ENCODE measurements at regions not wholly inside any gene's neighbourhood (a gene's known extent, or its start where the extent isn't known, plus 50 kb on each side); places are given as distances from the start of the nearest gene placed in this dataset.

DNA sequence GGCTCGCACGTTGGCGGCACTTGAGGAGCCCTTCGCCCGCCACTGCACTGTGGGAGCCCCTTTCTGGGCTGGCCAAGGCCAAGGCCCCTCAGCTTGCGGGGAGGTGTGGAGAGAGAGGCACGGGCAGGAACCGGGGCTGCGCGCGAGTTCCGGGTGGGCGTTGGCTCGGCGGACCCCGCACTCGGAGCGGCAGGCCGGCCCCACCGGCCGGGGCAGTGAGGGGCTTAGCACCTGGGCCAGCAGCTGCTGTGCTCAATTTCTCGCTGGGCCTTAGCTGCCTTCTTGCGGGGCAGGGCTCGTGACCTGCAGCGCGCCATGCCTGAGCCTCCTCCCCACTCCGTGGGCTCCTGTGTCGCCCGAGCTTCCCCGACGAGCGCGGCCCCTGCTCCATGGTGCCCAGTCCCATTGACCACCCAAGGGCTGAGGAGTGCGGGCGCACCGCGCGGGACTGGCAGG, 71.6 kb upstream of the CNTN1 start:
- DNase-seq = no peak

DNA sequence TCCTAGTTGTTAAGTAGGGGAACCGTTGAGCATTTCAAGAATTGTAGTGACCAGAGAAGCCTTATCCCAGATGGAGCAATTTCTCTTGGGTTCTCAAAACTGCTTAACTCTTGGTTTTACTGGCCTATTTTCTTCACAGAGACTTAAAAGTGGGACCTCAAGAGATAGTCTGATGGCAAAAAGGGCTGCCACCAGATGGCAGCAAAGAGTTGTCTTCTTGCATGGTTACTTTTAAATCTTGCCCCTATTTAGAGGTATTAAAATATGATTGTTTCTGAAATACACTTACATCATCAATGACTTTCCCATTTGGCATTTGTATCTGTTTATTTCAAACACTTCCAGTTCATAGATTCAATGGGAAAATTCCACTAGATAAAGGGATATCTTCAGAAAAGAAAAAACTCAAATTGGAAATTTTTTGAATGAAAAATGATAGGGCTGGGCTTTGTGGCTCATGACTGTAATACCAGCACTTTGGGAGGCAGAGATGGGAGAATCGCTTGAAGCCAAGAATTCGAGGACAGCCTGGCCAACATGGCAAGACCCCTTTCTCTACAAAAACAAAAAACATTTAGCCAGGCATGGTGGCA, 69.9 kb upstream of the CNTN1 start:
- DNase-seq = peak; percentile 24 to 29

DNA sequence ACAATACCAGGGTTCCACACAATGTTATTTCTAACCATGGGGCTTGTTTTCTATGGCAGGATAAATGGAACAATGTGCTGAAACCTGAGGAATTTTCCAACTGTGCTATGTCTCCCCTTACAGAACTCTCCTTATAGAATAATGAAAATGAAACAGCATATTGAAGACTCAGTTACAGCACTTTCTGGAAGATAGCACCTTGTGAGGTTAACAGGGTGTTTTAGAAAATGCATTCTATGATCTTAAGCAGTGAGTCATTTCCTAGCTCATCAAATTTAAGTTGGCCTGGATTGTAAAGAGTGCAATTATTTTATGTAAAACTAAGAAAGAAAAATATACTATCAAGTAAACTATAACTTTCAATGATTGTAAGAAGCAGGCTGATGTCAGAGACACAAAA, 60.1 kb upstream of the CNTN1 start:
- DNase-seq = no peak

DNA sequence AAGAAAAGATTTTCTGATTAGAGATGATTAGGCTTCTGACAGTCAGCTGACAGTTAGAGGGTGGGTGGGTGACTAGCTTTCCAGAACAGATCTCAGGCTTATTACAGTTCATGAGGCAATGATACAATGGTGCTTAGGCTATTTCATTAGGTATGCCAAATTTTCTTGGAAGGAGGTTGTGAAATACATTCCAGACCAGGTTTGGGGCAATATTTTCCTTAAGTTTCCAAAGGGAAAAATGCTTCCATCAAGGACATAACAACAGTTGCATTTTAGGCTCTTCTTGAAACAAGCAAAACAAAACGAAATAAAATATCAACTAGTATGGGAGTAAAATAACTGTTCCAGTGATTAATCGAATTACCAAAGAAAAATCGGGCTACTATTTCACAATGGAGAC, 59.3 kb upstream of the CNTN1 start:
- no peak for DNase-seq

DNA sequence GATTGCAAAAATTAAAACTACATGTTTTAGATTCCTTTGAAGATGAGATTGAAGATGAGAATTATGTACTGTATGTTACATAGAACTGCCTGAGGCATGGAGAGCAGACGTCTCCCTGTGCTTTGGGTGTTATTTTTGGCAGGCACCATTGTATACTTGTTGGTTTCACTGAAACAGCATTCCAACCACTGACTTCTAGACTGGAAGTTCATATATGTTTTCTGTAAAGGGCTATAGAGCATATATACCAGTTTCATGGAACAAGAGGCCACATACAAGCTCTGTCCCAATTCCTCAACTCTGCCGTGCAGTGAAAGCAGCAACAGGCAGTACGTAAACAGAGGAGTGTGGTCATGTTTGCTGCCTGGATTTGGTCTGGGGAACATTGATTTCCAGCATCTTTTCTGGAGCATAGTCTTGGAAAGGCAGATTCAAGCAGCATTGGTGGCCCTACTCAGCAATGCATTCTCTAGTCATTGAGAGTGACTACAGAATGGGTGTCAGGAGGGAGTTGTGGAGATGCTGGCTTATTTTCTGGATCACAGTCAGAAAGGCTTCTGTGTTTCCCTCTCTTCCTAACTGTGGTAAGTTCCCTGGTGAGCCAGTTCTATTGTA, 57.6 kb upstream of the CNTN1 start:
- DNase-seq = no peak

DNA sequence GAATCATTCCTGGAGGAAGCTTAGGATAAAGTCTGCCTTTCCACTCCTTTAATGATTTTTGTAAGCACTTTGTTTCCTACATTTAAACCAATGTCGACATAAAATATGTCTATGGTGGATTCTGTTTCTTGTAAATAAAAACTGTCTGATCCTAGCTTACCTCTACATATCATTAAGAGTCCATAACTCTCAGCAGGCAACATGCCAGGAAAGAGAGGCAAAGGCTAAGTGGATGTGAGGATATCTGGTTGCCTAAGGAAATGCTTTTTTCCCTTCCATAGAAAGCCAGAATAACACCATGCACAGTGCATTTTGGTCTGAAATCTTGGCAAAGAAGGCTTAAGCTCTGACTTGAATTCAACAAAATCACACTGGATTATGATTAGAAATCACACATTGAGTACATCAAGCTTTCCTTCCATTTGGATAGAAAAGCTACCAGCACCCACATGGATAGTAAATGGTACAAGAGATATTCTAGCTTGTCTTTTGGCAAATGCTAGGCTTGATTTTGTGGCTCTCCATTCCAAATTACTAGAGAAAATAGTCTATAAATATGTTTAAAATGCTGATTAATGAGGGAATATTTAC, 57.0 kb upstream of the CNTN1 start:
- DNase-seq = no peak

All from AML-193 (cell line).